Prostate gland (tissue), 2 donors: ENCODE measurements at regions not wholly inside any gene's neighbourhood (a gene's known extent, or its start where the extent isn't known, plus 50 kb on each side); places are given as distances from the start of the nearest gene placed in this dataset.
A peak's percentile ranks its signal among the peaks of the same experiment; 100 is the strongest.

Experiments used
- DNase-seq: peaks from one replicate; pipeline ENCODE4 v3.0.0-alpha.2; 2019; ENCODE audit warnings: low spot score
- H3K27ac ChIP-seq, 2 donors: fragments of 200-600 bp; sonication (generic); 2 replicates each; pipeline ENCODE4 v1.5.1; 2017 to 2019
- H3K27me3 ChIP-seq: fragments of 200-600 bp; sonication (generic); replicated peaks from 2 replicates; pipeline ENCODE4 v1.5.1; 2019; ENCODE audit not compliant: insufficient read depth
- H3K36me3 ChIP-seq, 2 donors: fragments of 200-600 bp; sonication (generic); 1 replicate in 1 of 2; 2 replicates in 1 of 2; pipeline versions ENCODE4 v1.5.1 to v1.8.1; 2017 to 2019
- H3K4me1 ChIP-seq: fragments of 200-600 bp; sonication (generic); replicated peaks from 2 replicates; pipeline ENCODE4 v1.5.1; 2019
- H3K4me3 ChIP-seq, 2 donors: fragments of 200-600 bp; sonication (generic); 2 replicates each; pipeline ENCODE4 v1.5.1; 2017 to 2019
- H3K9me3 ChIP-seq: fragments of 200-600 bp; sonication (generic); 2 replicates; pipeline ENCODE4 v1.5.1; 2017
- POLR2A ChIP-seq: fragments of 450-650 bp; IDR thresholded peaks from one replicate; pipeline ENCODE4 v1.6.1; 2016; ENCODE audit warnings: antibody characterized with exemption, mild to moderate bottlenecking
- POLR2AphosphoS5 ChIP-seq: sonication (generic); formaldehyde crosslinking; IDR thresholded peaks from one replicate; pipeline ENCODE4 v1.6.1; 2017; ENCODE audit warnings: antibody characterized with exemption
- WGBS: methylation state at CpG from one replicate; pipeline ENCODE4 v1.1.5; 2018; 5-methylcytosine and 5-hydroxymethylcytosine counted together
- intact Hi-C: fragments of 100-400 bp; cut with DNase I; formaldehyde crosslinking; loops from one replicate; pipeline ENCODE4 v1.14.2; 2022
- TF ChIP-seq, protein P1 (sequence below), 4 experiments: fragments of 200-600 bp in 2 of 4; fragments of 450-650 bp in 2 of 4; sonication (generic) in 2 of 4; IDR thresholded peaks; 1 replicate in 3 of 4; 2 replicates in 1 of 4; pipeline ENCODE4 v1.5.1; 2016 to 2019; ENCODE audit warnings: antibody characterized with exemption in 4 of 4, mild to moderate bottlenecking in 2 of 4, moderate library complexity in 2 of 4

DNA sequence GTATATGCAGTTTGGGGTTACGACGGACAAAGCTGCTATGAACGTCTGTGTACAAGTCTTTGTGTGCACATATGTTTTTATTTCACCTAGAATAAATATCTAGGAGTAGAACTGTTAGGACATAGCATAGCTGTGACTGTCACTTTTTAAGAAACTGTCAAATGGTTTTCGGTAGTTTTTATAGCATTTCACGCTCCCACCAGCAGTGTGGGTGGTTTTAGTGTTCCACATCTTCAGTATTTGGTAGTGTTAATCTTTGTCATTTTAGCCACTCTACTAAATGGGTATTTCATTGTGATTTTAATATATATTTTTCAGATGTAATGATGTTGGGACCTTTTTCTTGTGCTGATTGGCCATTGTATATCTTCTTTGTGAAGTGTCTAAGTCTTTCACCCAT is 109.1 kb upstream of the BCAT1 start:
- intact Hi-C loops = no loop called here
- TF ChIP-seq, protein P1, sequence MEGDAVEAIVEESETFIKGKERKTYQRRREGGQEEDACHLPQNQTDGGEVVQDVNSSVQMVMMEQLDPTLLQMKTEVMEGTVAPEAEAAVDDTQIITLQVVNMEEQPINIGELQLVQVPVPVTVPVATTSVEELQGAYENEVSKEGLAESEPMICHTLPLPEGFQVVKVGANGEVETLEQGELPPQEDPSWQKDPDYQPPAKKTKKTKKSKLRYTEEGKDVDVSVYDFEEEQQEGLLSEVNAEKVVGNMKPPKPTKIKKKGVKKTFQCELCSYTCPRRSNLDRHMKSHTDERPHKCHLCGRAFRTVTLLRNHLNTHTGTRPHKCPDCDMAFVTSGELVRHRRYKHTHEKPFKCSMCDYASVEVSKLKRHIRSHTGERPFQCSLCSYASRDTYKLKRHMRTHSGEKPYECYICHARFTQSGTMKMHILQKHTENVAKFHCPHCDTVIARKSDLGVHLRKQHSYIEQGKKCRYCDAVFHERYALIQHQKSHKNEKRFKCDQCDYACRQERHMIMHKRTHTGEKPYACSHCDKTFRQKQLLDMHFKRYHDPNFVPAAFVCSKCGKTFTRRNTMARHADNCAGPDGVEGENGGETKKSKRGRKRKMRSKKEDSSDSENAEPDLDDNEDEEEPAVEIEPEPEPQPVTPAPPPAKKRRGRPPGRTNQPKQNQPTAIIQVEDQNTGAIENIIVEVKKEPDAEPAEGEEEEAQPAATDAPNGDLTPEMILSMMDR (IDR thresholded peaks at IDR 0.05) = no peak
- TF ChIP-seq POLR2A (no peak), POLR2AphosphoS5 (no peak)

DNA sequence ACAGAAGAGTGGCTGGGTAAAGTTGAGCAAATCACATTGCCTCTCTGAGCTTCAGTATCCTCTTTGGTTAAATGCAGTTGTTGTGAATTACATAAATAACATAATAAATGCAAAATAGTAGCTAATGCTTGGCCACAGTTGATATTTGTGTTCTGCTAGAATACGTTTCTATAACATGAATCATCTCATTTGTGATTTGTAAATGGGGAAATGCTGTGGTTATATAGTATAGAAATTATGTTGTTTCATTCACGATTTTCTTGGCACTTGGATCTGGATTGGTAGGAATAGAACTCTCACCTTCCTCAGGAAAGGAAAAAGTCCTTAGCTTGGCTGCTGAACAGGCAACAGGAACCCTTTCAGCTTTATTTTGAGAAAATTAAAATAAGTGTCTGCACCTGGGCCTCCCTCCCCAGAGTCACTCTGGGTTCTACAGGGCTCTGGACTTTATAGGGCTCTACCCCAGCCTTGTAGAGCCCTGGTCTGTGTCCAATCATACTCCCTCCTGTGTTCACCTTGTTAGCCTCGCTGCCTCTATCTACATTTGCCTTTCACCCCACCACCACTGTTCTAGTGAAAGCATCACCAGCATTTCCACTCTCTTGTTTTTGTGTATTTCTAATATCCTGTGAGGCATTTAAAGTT is 107.7 kb upstream of the BCAT1 start:
- DNase-seq = no peak
- TF ChIP-seq POLR2AphosphoS5 = no peak
- TF ChIP-seq, protein P1 (IDR thresholded peaks at IDR 0.05) = no peak
- no peak for TF ChIP-seq POLR2A
- Histone ChIP-seq H3K4me3 (no peak overlapping the region), H3K4me1 (no peaks in the 10 kb centered on the region), H3K27ac (no peak overlapping the region), H3K36me3 (no peaks in the 10 kb centered on the region), H3K27me3 (no peaks in the 10 kb centered on the region), H3K9me3 (no peaks in the 10 kb centered on the region)
- WGBS = 58% methylated on average over 3 of the region's 3 CpGs
- intact Hi-C loops = no loop called here

More for the DNA sequence above, 109.1 kb upstream of the BCAT1 start:
- Histone ChIP-seq H3K27me3 (no peaks in the 10 kb centered on the region), H3K36me3 (no peaks in the 10 kb centered on the region), H3K4me1 (no peaks in the 10 kb centered on the region), H3K4me3 (no peak overlapping the region), H3K27ac (no peak overlapping the region), H3K9me3 (no peaks in the 10 kb centered on the region)
- no peak for DNase-seq
- 84% methylated on average over 5 of the region's 5 CpGs for WGBS

DNA sequence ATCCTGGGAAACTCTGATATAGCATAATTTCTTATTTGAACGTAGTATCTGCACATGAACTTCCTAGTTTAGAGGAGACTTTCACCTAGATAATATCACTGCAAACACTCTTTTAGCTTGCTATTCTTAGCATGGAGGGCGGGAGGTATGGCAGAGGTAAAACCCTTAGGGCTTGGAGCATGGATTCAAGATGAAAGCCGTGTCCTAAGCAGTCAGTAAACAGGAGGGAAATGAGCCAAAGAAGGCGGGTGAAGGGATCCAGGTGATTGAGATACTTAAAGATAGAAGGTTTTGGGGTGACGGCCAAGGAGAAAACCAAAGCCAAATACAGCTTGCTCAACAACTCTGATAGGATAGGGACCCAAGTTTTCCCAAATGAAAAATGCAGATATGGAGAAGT is 107.1 kb upstream of the BCAT1 start:
- Histone ChIP-seq H3K4me1 (no peaks in the 10 kb centered on the region), H3K36me3 (no peaks in the 10 kb centered on the region), H3K27ac (no peak overlapping the region), H3K4me3 (no peak overlapping the region), H3K9me3 (no peaks in the 10 kb centered on the region), H3K27me3 (no peaks in the 10 kb centered on the region)
- peak; percentile 71 for DNase-seq
- intact Hi-C loops = no loop called here
- TF ChIP-seq POLR2AphosphoS5 = peak; percentile 62
- TF ChIP-seq, protein P1 (IDR thresholded peaks at IDR 0.05) = no peak
- WGBS = 34% methylated on average over 5 of the region's 5 CpGs

DNA sequence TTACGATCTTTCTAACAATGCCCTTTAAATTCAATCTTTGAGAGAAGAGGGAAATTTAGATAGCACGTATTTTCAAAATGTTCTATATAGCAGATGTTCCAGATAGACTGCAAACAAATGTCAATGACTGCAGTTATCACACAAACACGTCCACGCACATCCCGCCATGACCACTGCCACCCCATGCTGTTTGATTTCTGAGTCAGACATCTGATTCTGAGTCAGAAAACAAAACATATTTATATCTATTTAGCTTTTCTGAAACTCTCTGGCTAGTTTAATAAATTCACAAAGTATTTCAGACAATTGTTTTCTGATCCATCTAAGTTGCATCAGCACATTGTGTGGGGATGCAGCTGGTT is 105.9 kb upstream of the BCAT1 start:
- no peaks in the 10 kb centered on the region for H3K36me3 ChIP-seq
- TF ChIP-seq POLR2AphosphoS5 = no peak
- TF ChIP-seq, protein P1 (IDR thresholded peaks at IDR 0.05) = no peak
- no peak for TF ChIP-seq POLR2A
- no peak overlapping the region for H3K4me3 ChIP-seq
- no peaks in the 10 kb centered on the region for H3K9me3 ChIP-seq
- intact Hi-C loops = no loop called here
- WGBS = 52% methylated on average over 5 of the region's 5 CpGs
- H3K4me1 ChIP-seq = no peaks in the 10 kb centered on the region
- H3K27me3 ChIP-seq = no peaks in the 10 kb centered on the region
- DNase-seq = no peak
- no peak overlapping the region for H3K27ac ChIP-seq

DNA sequence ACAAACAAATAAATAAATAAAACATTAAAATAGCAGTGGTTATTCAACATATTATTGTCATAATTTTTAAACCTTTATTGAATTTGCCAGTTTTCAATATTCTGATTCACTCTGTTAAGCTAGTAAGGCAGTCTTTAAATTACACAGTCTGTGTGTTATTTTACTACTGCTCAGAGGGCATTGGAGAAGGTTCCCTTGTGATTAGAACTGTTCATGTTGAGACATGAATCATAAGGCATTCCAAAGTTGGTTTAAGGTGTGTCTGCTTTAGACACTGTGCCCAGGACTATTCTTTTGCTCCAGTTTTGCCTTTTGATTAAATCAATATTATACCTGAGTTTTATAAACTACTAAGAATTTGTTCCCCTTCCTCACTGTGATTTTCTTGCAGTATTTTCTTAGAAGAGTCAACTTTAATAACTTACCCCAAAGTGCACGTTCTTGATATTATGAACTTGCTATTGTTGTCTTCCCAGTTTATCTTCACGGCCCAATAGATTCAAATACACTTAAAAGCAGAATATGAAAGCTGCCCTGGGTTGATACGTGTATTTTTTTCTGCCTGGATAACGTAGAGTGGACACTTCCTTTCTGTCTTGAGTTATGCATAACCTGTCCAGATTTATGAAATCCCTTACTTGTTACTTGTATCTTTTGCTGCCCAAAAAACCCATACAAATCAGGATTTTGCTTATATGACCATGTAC is 105.3 kb upstream of the BCAT1 start:
- no peak for DNase-seq
- H3K27ac ChIP-seq = no peak overlapping the region
- H3K4me1 ChIP-seq = no peaks in the 10 kb centered on the region
- H3K36me3 ChIP-seq = no peaks in the 10 kb centered on the region
- TF ChIP-seq, protein P1 (IDR thresholded peaks at IDR 0.05) = no peak
- peak; percentile 18 for TF ChIP-seq POLR2AphosphoS5
- H3K27me3 ChIP-seq = no peaks in the 10 kb centered on the region
- H3K9me3 ChIP-seq = no peaks in the 10 kb centered on the region
- 37% methylated on average over 4 of the region's 4 CpGs for WGBS
- no peak overlapping the region for H3K4me3 ChIP-seq
- intact Hi-C loops = no loop called here
